PC-9 (cell line): ENCODE measurements at regions not wholly inside any gene's neighbourhood (a gene's known extent, or its start where the extent isn't known, plus 50 kb on each side); places are given as distances from the start of the nearest gene placed in this dataset.

Experiments
- CTCF ChIP-seq: fragments of 200-600 bp; sonication (generic); conservative IDR thresholded peaks from 2 replicates; pipeline ENCODE4 v1.6.1; 2017; ENCODE audit warnings: mixed run types, antibody characterized with exemption, mild to moderate bottlenecking, moderate library complexity
- EZH2 ChIP-seq: fragments of 200-600 bp; sonication (generic); IDR thresholded peaks from 2 replicates; pipeline ENCODE4 v1.8.0; 2017; ENCODE audit warnings: antibody characterized with exemption, low read depth

GRCh38 chr5:97281257-97281656 lies 98.2 kb upstream of the RIOK2 start:
- no peak for TF ChIP-seq CTCF
- no peak for TF ChIP-seq EZH2
